GM23338 (cell line): ENCODE measurements at regions not wholly inside any gene's neighbourhood (a gene's known extent, or its start where the extent isn't known, plus 50 kb on each side); places are given as distances from the start of the nearest gene placed in this dataset.
"Not testable (repeated sequence)": the region's sequence is repeated elsewhere in the genome, so short reads cannot be mapped to it uniquely, and the experiment has no call there.

Experiments used
- ATAC-seq: fragments of 200-7000 bp; cut with Tn5 transposase; 3 replicates; pipeline ENCODE4 v1.9.1; 2020
- DNase-seq: peaks from one replicate; pipeline ENCODE4 v3.0.0-alpha.2; 2015; ENCODE audit warnings: low spot score
- H2AFZ ChIP-seq: fragments of 200-600 bp; sonication (generic); 2 replicates; pipeline ENCODE4 v1.8.0; 2016; ENCODE audit warnings: antibody characterized with exemption, mild to moderate bottlenecking, moderate library complexity
- H3F3A ChIP-seq: fragments of 200-600 bp; sonication (generic); replicated peaks from 2 replicates; pipeline ENCODE4 v1.8.0; 2017; ENCODE audit warnings: antibody characterized with exemption, mixed run types, low read depth
- H3K27ac ChIP-seq: fragments of 200-600 bp; sonication (generic); 2 replicates; pipeline ENCODE4 v1.6.1; 2016; ENCODE audit warnings: low read depth
- H3K27me3 ChIP-seq: fragments of 200-600 bp; sonication (generic); 2 replicates; pipeline ENCODE4 v1.8.0; 2016; ENCODE audit warnings: mild to moderate bottlenecking, mixed run types, moderate library complexity; ENCODE audit not compliant: insufficient read depth
- H3K36me3 ChIP-seq: fragments of 200-600 bp; sonication (generic); 2 replicates; pipeline ENCODE4 v1.8.0; 2016; ENCODE audit warnings: mild to moderate bottlenecking; ENCODE audit not compliant: insufficient read depth
- H3K4me1 ChIP-seq: fragments of 200-600 bp; sonication (generic); 2 replicates; pipeline ENCODE4 v1.8.0; 2016; ENCODE audit warnings: mild to moderate bottlenecking, moderate library complexity; ENCODE audit not compliant: insufficient read depth
- H3K4me2 ChIP-seq: fragments of 200-600 bp; sonication (generic); 2 replicates; pipeline ENCODE4 v1.7.1; 2017; ENCODE audit warnings: mixed run types
- H3K4me3 ChIP-seq: fragments of 200-600 bp; sonication (generic); 2 replicates; pipeline ENCODE4 v1.6.1; 2016; ENCODE audit warnings: mixed run types
- H3K79me2 ChIP-seq: fragments of 200-600 bp; sonication (generic); replicated peaks from 2 replicates; pipeline ENCODE4 v1.8.0; 2017; ENCODE audit warnings: mild to moderate bottlenecking; ENCODE audit not compliant: insufficient read depth
- H3K9me2 ChIP-seq: fragments of 200-600 bp; sonication (generic); 2 replicates; pipeline ENCODE4 v1.8.0; 2017; ENCODE audit not compliant: insufficient read depth
- H4K20me1 ChIP-seq: fragments of 200-600 bp; sonication (generic); replicated peaks from 2 replicates; pipeline ENCODE4 v1.8.0; 2017; ENCODE audit warnings: mild to moderate bottlenecking; ENCODE audit not compliant: insufficient read depth
- H3K27ac Mint-ChIP-seq: 2 replicates; pipeline ENCODE4 v1.8.0; 2020; ENCODE audit warnings: inconsistent platforms, mild to moderate bottlenecking, moderate library complexity, mixed read lengths
- H3K27me3 Mint-ChIP-seq: 3 replicates; pipeline ENCODE4 v1.8.0; 2022; ENCODE audit warnings: low read depth, mild to moderate bottlenecking, moderate library complexity, mixed read lengths, inconsistent platforms; ENCODE audit not compliant: insufficient read depth, poor library complexity
- H3K36me3 Mint-ChIP-seq: 3 replicates; pipeline ENCODE4 v1.8.0; 2021; ENCODE audit warnings: low read depth, mild to moderate bottlenecking, inconsistent platforms, moderate library complexity, mixed read lengths
- H3K4me1 Mint-ChIP-seq: 3 replicates; pipeline ENCODE4 v1.8.0; 2020; ENCODE audit warnings: mild to moderate bottlenecking, inconsistent platforms, mixed read lengths
- H3K4me3 Mint-ChIP-seq: 3 replicates; pipeline ENCODE4 v1.8.0; 2021; ENCODE audit warnings: moderate library complexity, mild to moderate bottlenecking, inconsistent platforms, mixed read lengths
- H3K9me3 Mint-ChIP-seq: 3 replicates; pipeline ENCODE4 v1.8.0; 2020; ENCODE audit warnings: moderate library complexity, mild to moderate bottlenecking, inconsistent platforms, mixed read lengths
- CREB1 ChIP-seq: fragments of 250-450 bp; sonication (Bioruptor Pico); IDR thresholded peaks from 2 replicates; pipeline ENCODE4 v1.5.0; 2020; ENCODE audit warnings: low read depth, mild to moderate bottlenecking, moderate library complexity
- CTCF ChIP-seq, 2 experiments: fragments of 200-600 bp in 1 of 2; sonication (generic) in 1 of 2; conservative IDR thresholded peaks; 2 replicates each; pipeline versions ENCODE4 v1.5.1 to v1.6.1; 2016 to 2017; ENCODE audit warnings: antibody characterized with exemption in 2 of 2, low read depth in 2 of 2, mild to moderate bottlenecking in 2 of 2, moderate library complexity in 1 of 2
- ETS1 ChIP-seq: IDR thresholded peaks from 2 replicates; pipeline ENCODE4 v1.6.1; 2016; ENCODE audit warnings: antibody characterized with exemption
- EZH2 ChIP-seq: fragments of 200-600 bp; sonication (generic); IDR thresholded peaks from one replicate; pipeline ENCODE4 v1.8.0; 2017; ENCODE audit warnings: antibody characterized with exemption, mild to moderate bottlenecking, low read depth; ENCODE audit not compliant: unreplicated experiment
- EZH2phosphoT487 ChIP-seq: fragments of 200-600 bp; sonication (generic); IDR thresholded peaks from one replicate; pipeline ENCODE4 v1.8.1; 2018; ENCODE audit warnings: antibody characterized with exemption; ENCODE audit not compliant: unreplicated experiment
- JUNB ChIP-seq: IDR thresholded peaks from one replicate; pipeline ENCODE4 v1.6.1; 2016; ENCODE audit warnings: antibody characterized with exemption; ENCODE audit not compliant: unreplicated experiment
- NANOG ChIP-seq: IDR thresholded peaks from 2 replicates; pipeline ENCODE4 v1.6.1; 2016; ENCODE audit warnings: antibody characterized with exemption, borderline replicate concordance
- POLR2AphosphoS5 ChIP-seq: IDR thresholded peaks from 2 replicates; pipeline ENCODE4 v1.6.1; 2016; ENCODE audit warnings: antibody characterized with exemption, low read depth
- ZNF331 ChIP-seq: fragments of 250-450 bp; sonication (Bioruptor Pico); IDR thresholded peaks from 2 replicates; pipeline ENCODE4 v1.5.0; 2020; ENCODE audit warnings: low read depth, mild to moderate bottlenecking, moderate library complexity
- TF ChIP-seq, protein P1 (sequence below): fragments of 250-450 bp; sonication (Bioruptor Pico); IDR thresholded peaks from 2 replicates; pipeline ENCODE4 v1.5.0; 2020; ENCODE audit warnings: mild to moderate bottlenecking, moderate library complexity
- TF ChIP-seq, protein P2 (sequence below): IDR thresholded peaks from one replicate; pipeline ENCODE4 v1.6.1; 2018; ENCODE audit warnings: antibody characterized with exemption; ENCODE audit not compliant: unreplicated experiment

DNA sequence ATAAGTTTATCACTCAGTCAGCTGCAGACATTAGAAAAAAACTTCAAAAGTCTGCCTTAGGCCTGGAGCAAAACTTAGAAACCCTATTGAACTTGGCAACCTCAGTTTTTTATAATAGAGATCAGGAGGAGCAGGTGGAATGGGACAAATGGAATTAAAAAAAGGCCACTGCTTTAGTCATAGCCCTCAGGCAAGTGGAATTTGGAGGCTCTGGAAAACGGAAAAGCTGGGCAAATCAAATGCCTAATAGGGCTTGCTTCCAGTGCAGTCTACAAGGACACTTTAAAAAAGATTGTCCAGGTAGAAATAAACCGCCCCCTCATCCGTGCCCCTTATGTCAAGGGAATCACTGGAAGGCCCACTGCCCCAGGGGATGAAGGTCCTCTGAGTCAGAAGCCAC is 68.7 kb upstream of the ARSJ start:
- not testable (repeated sequence) for H2AFZ ChIP-seq, H3K4me2 ChIP-seq, H4K20me1 ChIP-seq, H3K36me3 Mint-ChIP-seq, H3K36me3 ChIP-seq, H3K9me2 ChIP-seq, DNase-seq, ATAC-seq, H3K79me2 ChIP-seq, H3K4me3 ChIP-seq, H3K9me3 Mint-ChIP-seq, H3K27ac ChIP-seq, H3K4me3 Mint-ChIP-seq, H3F3A ChIP-seq, H3K4me1 ChIP-seq, H3K27ac Mint-ChIP-seq, H3K27me3 Mint-ChIP-seq, H3K27me3 ChIP-seq, H3K4me1 Mint-ChIP-seq

GRCh38 chr4:114052227-114052626 is 72.8 kb upstream of the ARSJ start:
- Histone ChIP-seq H3K9me2 (no peaks in the 10 kb centered on the region), H4K20me1 (no peaks in the 10 kb centered on the region), H3K79me2 (no peaks in the 10 kb centered on the region), H3K27me3 (no peaks in the 10 kb centered on the region), H2AFZ (no peak overlapping the region), H3K36me3 (no peaks in the 10 kb centered on the region), H3K27ac (no peak overlapping the region), H3K4me2 (no peak overlapping the region), H3K4me3 (no peak overlapping the region), H3F3A (no peaks in the 10 kb centered on the region), H3K4me1 (no peaks in the 10 kb centered on the region)
- Mint-ChIP-seq H3K4me3 (no peak overlapping the region), H3K9me3 (peaks cover 12% of the 10 kb centered on the region; the same call in 2 of the 3 replicates), H3K27ac (no peak overlapping the region), H3K27me3 (no peaks in the 10 kb centered on the region), H3K4me1 (no peaks in the 10 kb centered on the region), H3K36me3 (no peaks in the 10 kb centered on the region)
- DNase-seq, result no peak
- no peak for ATAC-seq
- TF ChIP-seq POLR2AphosphoS5 (no peak), ETS1 (no peak), ZNF331 (no peak), JUNB (no peak), EZH2 (no peak), NANOG (no peak), CTCF (conservative IDR thresholded peaks at IDR 0.05; ENCODE audit: low read depth in 2 of 2) (no peak), EZH2phosphoT487 (no peak), CREB1 (CRISPR knock-in tag) (no peak)
- TF ChIP-seq, protein P1, sequence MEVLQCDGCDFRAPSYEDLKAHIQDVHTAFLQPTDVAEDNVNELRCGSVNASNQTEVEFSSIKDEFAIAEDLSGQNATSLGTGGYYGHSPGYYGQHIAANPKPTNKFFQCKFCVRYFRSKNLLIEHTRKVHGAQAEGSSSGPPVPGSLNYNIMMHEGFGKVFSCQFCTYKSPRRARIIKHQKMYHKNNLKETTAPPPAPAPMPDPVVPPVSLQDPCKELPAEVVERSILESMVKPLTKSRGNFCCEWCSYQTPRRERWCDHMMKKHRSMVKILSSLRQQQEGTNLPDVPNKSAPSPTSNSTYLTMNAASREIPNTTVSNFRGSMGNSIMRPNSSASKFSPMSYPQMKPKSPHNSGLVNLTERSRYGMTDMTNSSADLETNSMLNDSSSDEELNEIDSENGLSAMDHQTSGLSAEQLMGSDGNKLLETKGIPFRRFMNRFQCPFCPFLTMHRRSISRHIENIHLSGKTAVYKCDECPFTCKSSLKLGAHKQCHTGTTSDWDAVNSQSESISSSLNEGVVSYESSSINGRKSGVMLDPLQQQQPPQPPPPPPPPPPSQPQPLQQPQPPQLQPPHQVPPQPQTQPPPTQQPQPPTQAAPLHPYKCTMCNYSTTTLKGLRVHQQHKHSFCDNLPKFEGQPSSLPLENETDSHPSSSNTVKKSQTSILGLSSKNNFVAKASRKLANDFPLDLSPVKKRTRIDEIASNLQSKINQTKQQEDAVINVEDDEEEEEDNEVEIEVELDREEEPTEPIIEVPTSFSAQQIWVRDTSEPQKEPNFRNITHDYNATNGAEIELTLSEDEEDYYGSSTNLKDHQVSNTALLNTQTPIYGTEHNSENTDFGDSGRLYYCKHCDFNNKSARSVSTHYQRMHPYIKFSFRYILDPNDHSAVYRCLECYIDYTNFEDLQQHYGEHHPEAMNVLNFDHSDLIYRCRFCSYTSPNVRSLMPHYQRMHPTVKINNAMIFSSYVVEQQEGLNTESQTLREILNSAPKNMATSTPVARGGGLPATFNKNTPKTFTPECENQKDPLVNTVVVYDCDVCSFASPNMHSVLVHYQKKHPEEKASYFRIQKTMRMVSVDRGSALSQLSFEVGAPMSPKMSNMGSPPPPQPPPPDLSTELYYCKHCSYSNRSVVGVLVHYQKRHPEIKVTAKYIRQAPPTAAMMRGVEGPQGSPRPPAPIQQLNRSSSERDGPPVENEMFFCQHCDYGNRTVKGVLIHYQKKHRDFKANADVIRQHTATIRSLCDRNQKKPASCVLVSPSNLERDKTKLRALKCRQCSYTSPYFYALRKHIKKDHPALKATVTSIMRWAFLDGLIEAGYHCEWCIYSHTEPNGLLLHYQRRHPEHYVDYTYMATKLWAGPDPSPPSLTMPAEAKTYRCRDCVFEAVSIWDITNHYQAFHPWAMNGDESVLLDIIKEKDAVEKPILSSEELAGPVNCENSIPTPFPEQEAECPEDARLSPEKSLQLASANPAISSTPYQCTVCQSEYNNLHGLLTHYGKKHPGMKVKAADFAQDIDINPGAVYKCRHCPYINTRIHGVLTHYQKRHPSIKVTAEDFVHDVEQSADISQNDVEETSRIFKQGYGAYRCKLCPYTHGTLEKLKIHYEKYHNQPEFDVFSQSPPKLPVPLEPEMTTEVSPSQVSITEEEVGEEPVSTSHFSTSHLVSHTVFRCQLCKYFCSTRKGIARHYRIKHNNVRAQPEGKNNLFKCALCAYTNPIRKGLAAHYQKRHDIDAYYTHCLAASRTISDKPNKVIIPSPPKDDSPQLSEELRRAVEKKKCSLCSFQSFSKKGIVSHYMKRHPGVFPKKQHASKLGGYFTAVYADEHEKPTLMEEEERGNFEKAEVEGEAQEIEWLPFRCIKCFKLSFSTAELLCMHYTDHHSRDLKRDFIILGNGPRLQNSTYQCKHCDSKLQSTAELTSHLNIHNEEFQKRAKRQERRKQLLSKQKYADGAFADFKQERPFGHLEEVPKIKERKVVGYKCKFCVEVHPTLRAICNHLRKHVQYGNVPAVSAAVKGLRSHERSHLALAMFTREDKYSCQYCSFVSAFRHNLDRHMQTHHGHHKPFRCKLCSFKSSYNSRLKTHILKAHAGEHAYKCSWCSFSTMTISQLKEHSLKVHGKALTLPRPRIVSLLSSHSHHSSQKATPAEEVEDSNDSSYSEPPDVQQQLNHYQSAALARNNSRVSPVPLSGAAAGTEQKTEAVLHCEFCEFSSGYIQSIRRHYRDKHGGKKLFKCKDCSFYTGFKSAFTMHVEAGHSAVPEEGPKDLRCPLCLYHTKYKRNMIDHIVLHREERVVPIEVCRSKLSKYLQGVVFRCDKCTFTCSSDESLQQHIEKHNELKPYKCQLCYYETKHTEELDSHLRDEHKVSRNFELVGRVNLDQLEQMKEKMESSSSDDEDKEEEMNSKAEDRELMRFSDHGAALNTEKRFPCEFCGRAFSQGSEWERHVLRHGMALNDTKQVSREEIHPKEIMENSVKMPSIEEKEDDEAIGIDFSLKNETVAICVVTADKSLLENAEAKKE (CRISPR knock-in tag), result no peak
- TF ChIP-seq, protein P2, sequence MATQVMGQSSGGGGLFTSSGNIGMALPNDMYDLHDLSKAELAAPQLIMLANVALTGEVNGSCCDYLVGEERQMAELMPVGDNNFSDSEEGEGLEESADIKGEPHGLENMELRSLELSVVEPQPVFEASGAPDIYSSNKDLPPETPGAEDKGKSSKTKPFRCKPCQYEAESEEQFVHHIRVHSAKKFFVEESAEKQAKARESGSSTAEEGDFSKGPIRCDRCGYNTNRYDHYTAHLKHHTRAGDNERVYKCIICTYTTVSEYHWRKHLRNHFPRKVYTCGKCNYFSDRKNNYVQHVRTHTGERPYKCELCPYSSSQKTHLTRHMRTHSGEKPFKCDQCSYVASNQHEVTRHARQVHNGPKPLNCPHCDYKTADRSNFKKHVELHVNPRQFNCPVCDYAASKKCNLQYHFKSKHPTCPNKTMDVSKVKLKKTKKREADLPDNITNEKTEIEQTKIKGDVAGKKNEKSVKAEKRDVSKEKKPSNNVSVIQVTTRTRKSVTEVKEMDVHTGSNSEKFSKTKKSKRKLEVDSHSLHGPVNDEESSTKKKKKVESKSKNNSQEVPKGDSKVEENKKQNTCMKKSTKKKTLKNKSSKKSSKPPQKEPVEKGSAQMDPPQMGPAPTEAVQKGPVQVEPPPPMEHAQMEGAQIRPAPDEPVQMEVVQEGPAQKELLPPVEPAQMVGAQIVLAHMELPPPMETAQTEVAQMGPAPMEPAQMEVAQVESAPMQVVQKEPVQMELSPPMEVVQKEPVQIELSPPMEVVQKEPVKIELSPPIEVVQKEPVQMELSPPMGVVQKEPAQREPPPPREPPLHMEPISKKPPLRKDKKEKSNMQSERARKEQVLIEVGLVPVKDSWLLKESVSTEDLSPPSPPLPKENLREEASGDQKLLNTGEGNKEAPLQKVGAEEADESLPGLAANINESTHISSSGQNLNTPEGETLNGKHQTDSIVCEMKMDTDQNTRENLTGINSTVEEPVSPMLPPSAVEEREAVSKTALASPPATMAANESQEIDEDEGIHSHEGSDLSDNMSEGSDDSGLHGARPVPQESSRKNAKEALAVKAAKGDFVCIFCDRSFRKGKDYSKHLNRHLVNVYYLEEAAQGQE, result no peak
